ENCODE measurements at regions not wholly inside any gene's neighbourhood (a gene's known extent, or its start where the extent isn't known, plus 50 kb on each side); places are given as distances from the start of the nearest gene placed in this dataset.
"Not testable (repeated sequence)": the region's sequence is repeated elsewhere in the genome, so short reads cannot be mapped to it uniquely, and the experiment has no call there.

DNA sequence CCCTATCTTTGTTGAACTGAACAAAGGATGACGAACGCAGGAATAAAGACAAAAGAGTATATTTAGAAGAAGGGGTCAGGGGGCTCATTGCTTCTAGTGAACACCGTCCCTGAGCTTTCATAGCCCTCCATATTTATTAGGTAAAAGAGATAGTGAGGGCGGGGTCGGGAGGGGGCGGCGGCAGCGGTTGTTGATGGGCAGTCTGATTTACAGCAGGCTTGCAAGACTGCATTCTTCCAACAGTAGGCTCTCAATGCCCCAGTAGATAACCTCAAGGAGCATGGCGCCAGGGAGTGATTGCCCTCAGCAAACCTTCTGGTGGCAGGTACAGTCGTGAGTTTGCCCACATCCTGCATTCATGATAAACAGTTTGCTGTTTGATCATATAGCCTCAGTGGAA lies 563.3 kb upstream of the SYNCRIP start:
- no peak for DNase-seq

GRCh38 chr6:86203044-86203443 lies 560.4 kb upstream of the SYNCRIP start:
- no peak for DNase-seq

- DNase-seq: no peak
Measured at GRCh38 chr6:86193821-86194220, 551.1 kb upstream of the SYNCRIP start.

DNA sequence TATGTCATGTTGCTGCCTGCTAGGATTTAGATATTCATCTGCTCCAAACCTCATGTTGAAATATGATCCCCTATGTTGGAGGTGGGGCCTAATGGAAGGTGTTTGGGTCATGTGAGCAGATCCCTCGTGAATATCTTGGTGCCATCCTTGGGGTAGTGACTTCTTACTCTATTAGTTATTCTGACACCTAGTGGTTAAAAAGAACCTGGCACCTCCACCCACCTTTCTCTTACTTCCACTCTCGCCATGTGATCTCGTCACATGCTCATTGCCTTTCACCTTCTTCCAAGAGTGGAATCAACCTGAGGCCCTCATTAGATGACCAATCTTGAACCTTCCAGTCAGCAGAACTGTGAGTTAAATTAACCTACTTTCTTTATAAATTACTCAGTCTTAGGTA lies 549.4 kb upstream of the SYNCRIP start:
- DNase-seq: peak; percentile 0

DNA sequence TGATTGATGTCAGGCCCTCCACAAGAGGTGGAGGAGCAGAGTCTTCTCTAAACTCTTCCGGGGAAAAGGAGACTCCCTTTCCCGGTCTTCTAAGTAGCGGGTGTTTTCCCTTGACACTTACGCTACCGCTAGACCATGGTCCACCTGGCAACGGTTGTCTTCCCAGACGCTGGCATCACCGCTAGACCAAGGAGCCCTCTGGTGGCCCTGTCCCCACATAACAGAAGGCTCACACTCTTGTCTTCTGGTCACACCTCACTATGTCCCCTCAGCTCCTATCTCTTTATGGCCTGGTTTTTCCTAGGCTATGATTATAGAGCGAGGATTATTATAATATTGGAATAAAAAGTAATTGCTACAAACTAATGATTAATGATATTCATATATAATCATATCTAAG lies 532.5 kb upstream of the SYNCRIP start:
- peak; percentile 7 for DNase-seq

DNA sequence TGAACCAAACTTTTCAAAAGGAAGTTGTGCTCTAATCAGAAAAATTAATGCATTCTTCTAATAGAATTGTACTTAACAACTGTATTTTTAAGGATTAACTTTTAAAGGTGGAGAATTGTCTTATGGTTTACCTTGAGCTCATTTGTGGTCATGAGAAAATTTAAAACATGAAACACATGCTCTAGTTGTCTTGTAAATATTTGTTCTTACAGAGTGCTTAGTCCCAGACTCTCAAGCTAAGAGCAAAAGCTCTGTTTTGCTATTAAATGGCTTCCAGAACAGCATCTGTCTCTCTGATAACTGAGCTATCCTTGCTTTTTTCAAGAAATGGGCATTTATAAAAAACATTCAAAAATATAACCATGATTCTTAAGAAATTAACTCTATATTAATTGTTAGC lies 512.2 kb upstream of the SYNCRIP start:
- DNase-seq: no peak

DNA sequence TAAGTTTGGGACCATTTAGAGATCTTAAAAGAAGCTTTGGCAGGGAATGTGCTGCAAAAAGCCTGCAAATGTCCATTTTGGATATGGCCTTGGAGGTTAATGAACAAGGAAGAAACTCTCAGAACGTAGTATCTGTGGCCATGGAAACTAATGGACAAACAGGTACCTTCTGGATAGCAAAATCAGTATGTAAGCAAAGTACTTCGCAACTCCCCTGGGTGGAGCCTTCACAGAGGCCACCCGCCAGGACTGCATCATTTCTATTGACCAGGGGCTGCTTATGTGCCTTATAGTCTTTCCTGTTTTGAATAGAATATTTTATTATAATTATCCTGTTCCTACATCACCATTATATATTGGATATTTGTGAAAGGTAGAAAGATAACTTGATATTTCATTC lies 510.8 kb upstream of the SYNCRIP start:
- DNase-seq: no peak

DNA sequence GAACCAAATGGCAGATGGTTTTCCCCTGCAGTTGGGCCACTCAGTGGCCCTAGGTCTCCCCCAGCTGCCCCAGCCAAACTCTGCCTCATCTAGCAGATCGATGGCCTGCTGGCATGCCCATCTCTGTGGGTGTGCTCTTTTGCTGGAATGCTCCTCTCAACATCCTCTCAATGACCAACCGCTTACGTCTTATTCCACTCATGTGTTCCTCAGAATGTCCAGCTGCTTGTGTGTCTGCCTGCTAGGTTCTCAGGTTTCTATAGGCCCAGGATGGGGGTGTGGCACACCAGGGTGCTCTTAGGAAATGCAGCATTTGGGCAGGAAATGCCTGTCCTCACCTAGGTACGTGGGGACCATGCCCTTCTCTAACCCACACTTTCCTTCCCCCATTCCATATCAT lies 509.9 kb upstream of the SYNCRIP start:
- DNase-seq: no peak

DNA sequence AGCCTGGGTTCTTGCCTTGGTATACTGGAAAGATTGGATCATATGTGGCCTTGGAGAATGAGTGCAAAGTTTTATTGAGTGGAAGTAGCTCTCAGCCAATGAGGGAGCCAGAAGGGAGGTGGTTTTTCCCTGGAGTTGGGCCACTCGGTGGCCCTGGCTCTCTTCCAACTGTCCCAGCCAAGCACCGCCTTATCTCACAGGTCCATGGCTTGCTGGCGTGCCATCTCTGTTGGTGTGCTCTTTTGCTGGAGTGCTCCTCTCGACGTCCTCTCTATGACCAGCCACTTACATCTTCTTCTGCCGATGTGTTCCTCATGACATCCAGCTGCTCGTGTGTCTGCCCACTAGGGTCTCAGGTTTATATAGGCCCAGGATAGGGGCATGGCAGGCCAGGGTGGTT lies 505.9 kb upstream of the SYNCRIP start:
- no peak for DNase-seq

- DNase-seq: no peak
Measured at GRCh38 chr6:86147859-86148258, 505.2 kb upstream of the SYNCRIP start.

GRCh38 chr6:86147311-86147710 lies 504.6 kb upstream of the SYNCRIP start:
- no peak for DNase-seq

GRCh38 chr6:86146751-86147150 lies 504.1 kb upstream of the SYNCRIP start:
- DNase-seq: not testable (repeated sequence)

DNA sequence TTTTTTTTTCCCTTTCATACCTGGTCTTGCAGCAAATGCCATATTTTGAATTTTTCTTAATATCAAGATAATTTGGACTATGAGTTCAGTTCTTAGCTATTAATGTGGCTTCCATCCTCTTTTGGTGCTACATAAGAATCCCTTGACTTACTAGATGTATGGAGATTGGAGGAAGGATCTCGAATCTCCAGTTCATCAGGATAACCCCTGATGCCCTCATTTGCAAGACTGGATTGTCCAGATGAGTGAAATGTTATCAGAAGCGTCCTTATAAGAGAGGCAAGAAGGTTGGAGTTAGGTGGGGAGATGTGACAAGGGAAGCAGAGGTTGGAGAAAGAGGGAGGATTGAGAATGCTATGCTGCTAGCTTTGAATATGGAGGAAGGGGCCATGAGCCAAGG lies 499.6 kb upstream of the SYNCRIP start:
- DNase-seq: no peak

- no peak for DNase-seq
Measured at GRCh38 chr6:86128130-86128814, 485.6 kb upstream of the SYNCRIP start.

- DNase-seq: no peak
Measured at GRCh38 chr6:86122086-86122485, 479.4 kb upstream of the SYNCRIP start.

DNA sequence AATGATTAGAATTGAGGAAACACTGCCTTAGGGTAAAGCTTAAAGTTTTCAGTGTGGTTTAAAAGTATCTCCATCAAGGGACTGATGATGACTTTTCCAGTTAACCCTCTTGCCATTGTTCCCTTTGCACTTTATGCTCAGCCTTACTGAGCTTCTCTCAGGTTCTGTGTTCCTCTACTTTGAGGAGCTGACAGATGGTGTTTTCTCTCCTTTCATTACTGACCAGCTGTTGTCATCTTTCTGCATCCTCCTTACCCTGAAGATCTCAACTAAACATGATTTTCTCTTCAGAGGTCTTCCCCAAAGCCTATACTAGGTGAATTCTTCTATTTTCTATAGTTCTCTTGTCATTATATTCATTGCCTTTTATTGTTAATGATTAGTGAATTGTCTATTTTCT lies 475.6 kb upstream of the SYNCRIP start:
- no peak for DNase-seq

DNA sequence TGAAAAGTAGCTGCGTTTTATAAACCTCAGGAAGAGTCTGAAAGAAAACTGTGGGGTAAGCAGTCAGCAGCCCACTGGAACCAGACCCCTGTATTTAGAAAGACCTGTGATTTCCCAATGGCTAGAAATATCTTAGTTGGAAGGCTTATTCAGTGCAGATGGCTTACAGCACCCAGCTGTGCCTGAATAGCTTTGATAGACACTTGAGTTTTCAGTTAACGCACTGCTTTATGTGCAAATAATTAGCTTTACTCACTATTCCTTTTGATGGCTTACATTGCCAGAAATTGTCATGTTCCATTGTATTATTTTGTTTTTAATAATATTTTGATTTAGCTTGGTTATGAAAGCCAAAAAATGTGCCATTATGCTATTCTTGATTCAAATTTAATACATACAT lies 465.3 kb upstream of the SYNCRIP start:
- no peak for DNase-seq

DNA sequence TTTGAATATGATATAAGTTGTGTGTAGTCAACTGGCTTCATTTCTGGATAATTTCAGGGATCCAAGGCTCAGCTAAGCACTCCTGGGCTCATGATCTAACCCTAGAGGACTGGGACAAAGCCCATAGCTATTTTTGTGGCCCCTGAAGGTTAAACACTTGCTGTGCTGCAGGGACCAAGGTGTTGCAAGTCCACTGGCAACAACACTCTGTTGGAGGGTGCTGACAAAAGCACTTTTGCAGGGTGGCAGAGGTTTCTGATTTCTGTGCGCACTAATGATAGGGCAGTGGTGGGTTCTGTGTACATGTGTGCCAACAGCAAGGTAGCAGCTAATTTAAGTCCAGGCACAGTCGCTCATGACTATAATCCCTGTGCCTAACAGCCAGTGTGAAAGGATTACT lies 445.3 kb upstream of the SYNCRIP start:
- DNase-seq: no peak

DNA sequence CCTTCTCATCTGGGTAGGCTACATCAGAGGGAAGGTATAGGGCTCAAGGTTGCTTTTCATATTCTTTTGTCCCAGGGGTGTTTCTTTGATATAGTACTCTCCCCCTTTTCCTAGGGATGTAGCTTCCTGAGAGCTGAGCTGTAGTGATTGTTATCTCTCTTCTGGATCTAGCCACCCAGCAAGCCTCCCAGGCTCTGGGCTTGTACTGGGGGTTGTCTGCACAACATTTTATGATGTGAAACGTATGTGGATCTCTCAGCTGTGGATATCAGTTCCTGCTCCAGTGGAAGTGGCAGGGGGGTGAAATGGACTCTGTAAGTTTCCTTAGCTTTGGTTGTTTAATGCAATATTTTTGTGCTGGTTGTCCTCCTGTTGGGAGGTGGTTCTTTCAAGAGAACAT lies 437.3 kb upstream of the SYNCRIP start:
- no peak for DNase-seq

GRCh38 chr6:86070151-86070550 lies 427.5 kb upstream of the SYNCRIP start:
- DNase-seq: no peak

DNA sequence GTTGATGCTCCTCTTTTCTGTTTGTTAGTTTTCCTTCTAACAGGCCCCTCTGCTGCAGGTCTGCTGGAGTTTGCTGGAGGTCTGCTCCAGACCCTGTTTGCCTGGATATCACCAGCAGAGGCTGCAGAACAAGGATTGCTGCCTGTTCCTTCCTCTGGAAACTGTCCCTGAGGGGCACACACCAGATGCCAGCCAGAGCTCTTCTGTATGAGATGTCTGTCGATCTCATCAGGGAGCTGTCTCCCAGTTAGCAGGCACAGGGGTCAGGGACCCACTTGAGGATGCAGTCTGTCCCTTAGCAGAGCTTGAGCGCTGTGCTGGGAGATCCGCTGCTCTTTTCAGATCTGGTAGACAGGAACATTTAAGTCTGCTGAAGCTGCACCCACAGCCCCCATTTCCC lies 422.3 kb upstream of the SYNCRIP start:
- not testable (repeated sequence) for DNase-seq

DNA sequence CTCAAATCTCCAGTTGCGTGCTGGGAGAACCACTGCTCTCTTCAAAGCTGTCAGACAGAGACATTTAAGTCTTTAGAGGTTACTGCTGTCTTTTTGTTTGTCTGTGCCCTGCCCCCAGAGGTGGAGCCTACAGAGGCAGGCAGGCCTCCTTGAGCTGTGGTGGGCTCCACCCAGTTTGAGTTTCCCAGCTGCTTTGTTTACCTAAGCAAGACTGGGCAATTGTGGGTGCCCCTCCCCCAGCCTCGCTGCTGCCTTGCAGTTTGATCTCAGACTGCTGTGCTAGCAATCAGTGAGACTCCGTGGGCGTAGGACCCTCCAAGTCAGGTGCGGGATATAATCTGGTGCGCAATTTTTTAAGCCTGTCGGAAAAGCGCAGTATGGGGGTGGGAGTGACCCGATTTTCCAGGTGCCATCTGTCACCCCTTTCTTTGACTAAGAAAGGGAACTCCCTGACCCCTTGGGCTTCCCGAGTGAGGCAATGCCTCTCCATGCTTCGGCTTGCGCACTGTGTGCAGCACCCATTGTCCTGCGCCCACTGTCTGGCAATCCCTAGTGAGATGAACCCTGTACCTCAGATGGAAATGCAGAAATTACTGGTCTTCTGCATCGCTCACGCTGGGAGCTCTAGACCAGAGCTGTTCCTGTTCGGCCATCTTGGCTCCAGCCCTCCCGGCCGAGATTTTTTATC lies 414.8 kb upstream of the SYNCRIP start:
- DNase-seq: not testable (repeated sequence)

- DNase-seq: no peak
Measured at GRCh38 chr6:86045038-86045437, 402.4 kb upstream of the SYNCRIP start.

DNA sequence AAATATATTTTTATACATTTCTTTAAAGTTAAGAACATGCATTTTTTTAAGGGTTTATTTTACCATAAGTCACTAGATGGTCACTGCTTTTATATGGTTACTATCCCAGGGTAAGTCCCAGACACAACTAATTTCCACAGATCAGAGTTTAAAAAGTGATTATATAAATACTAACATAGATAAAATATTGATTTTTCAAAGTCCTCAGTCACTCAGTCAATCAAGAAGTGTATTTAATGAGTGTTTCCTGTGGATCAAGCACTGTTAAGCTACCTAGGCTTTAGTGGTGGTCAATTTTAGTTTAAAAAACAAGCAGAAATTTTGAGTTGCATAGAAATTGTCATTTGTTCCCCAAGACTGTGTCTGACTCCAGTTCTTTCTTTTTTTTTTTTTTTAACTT lies 399.5 kb upstream of the SYNCRIP start:
- no peak for DNase-seq

GRCh38 chr6:86031713-86032112 lies 389.0 kb upstream of the SYNCRIP start:
- no peak for DNase-seq

Data from COR-L47 (cell line).